Mesenteric fat pad (tissue), 1 donor: ENCODE measurements at regions not wholly inside any gene's neighbourhood (a gene's known extent, or its start where the extent isn't known, plus 50 kb on each side); places are given as distances from the start of the nearest gene placed in this dataset.
A peak's percentile ranks its signal among the peaks of the same experiment; 100 is the strongest.

ENCODE experiments used
- DNase-seq: peaks from one replicate; pipeline ENCODE4 v3.0.0-alpha.2; 2020; ENCODE audit warnings: low spot score
- donor health status: DM: yes; HTN: yes; CAD: no.

- DNase-seq, result peak; percentile 72
These were observed 111.1 kb downstream of the HMX1 start for GRCh38 chr4:8760561-8760960.

- peak; percentile 57 for DNase-seq
These were observed 111.7 kb downstream of the HMX1 start for GRCh38 chr4:8759987-8760386.

GRCh38 chr4:8756816-8757215, 114.8 kb downstream of the HMX1 start:
- peak; percentile 28 for DNase-seq

- DNase-seq, result peak; percentile 62
These were observed 116.7 kb downstream of the HMX1 start for GRCh38 chr4:8754634-8755589.

- peak; percentile 39 for DNase-seq
These were observed 123.4 kb downstream of the HMX1 start for GRCh38 chr4:8748236-8748575.

GRCh38 chr4:8747467-8748235, 124.0 kb downstream of the HMX1 start:
- DNase-seq, result peak; percentile 73

- DNase-seq, result no peak
These were observed 124.8 kb downstream of the HMX1 start for GRCh38 chr4:8746523-8747466.

- no peak for DNase-seq
These were observed 125.8 kb downstream of the HMX1 start for GRCh38 chr4:8745826-8746225.

GRCh38 chr4:8745005-8745790, 126.4 kb downstream of the HMX1 start:
- no peak for DNase-seq

GRCh38 chr4:8744083-8744805, 127.4 kb downstream of the HMX1 start:
- peak; percentile 87 for DNase-seq

GRCh38 chr4:8742546-8742945, 129.1 kb downstream of the HMX1 start:
- no peak for DNase-seq

GRCh38 chr4:8741513-8742226, 130.0 kb downstream of the HMX1 start:
- no peak for DNase-seq

GRCh38 chr4:8740666-8741395, 130.8 kb downstream of the HMX1 start:
- DNase-seq, result no peak

GRCh38 chr4:8739820-8740665, 131.6 kb downstream of the HMX1 start:
- DNase-seq, result peak; percentile 78

- no peak for DNase-seq
These were observed 132.3 kb downstream of the HMX1 start for GRCh38 chr4:8739317-8739716.

- no peak for DNase-seq
These were observed 133.1 kb downstream of the HMX1 start for GRCh38 chr4:8738471-8738931.

GRCh38 chr4:8737601-8738279, 133.9 kb downstream of the HMX1 start:
- DNase-seq, result peak; percentile 86
